ENCODE measurements at regions not wholly inside any gene's neighbourhood (a gene's known extent, or its start where the extent isn't known, plus 50 kb on each side); places are given as distances from the start of the nearest gene placed in this dataset.

GRCh38 chr5:39484673-39485072, 59.9 kb upstream of the DAB2 start:
- no peak for DNase-seq (ENCODE audit: low read depth)

- DNase-seq (ENCODE audit: low read depth) = no peak
Observed at GRCh38 chr5:39482098-39482497, 57.3 kb upstream of the DAB2 start.

- DNase-seq (ENCODE audit: low read depth) = no peak
Observed at GRCh38 chr5:39479537-39479936, 54.8 kb upstream of the DAB2 start.

DNA sequence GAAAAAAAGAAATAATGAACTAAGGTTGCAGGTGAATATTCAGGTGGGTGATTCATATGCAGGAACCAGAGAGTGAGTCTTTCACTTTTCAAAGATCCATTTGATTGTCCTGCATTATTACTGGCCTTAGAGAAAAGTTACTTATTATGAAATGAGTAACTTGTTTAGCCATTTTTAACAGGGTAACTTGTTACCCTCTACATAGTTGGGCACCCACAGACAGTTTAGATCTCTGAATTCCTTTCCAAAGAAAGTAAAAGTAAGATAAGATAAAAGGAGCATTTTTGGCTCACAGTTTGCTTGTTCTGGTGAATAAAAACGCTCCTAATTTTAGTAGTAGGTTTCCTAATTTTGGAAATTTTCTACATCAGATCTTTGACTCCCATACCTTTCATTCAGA, 54.1 kb upstream of the DAB2 start:
- no peak for DNase-seq (ENCODE audit: low read depth)

DNA sequence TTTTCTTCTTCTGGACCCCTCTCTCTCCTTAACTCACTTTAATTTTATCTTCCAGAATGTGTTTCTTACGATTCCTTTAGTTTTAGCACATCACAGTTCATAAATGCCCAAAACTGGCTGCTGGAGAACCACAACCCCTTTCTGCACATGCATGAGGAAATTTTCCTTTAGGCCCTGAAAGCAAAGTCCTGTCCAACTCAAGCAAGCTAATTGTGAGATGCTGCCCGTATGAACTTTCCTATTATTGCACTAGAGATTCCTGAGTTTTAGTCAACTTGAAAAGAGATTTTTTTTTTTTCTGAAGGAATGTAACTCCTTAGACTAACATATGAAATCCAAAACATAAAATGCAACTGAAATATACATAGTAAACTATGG, 52.1 kb upstream of the DAB2 start:
- DNase-seq (ENCODE audit: low read depth) = no peak

GRCh38 chr5:39475881-39476842, 51.4 kb upstream of the DAB2 start:
- DNase-seq (ENCODE audit: low read depth) = peak; percentile 47

DNA sequence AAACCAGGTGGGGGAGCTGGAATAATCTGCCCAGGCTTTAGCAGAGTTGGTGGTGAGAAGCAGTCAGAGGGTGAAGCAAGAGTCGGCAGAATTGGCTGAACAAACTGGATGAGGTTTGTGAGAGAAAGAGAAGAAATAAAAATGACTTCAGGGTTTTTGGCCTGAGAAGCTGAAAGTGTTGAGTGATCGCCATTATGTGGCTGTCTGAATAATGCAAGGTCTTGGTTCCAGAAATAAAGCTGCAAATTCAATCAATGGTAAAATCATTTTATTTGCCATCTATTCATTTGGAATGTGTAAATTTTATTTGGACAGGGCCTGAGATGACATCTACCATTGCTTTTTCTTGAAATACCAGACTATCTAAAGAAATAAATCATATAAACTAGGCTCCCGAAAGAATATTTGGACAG, 50.4 kb upstream of the DAB2 start:
- no peak for DNase-seq (ENCODE audit: low read depth)
